GM19351 (cell line): ENCODE measurements at regions not wholly inside any gene's neighbourhood (a gene's known extent, or its start where the extent isn't known, plus 50 kb on each side); places are given as distances from the start of the nearest gene placed in this dataset.

Experiments used
- ATAC-seq: cut with Tn5 transposase; IDR thresholded peaks from one replicate; pipeline ENCODE4 v1.9.1; 2021; ENCODE audit warnings: mild to moderate bottlenecking, moderate library complexity; ENCODE audit not compliant: unreplicated experiment

GRCh38 chr7:81648716-81649115, 121.1 kb downstream of the HGF start:
- ATAC-seq, result no peak

GRCh38 chr7:81645435-81645834, 124.4 kb downstream of the HGF start:
- no peak for ATAC-seq

GRCh38 chr7:81641873-81642272, 128.0 kb downstream of the HGF start:
- ATAC-seq, result no peak

GRCh38 chr7:81638198-81638597, 131.6 kb downstream of the HGF start:
- no peak for ATAC-seq

GRCh38 chr7:81637534-81637933, 132.3 kb downstream of the HGF start:
- ATAC-seq, result no peak

GRCh38 chr7:81632418-81632817, 137.4 kb downstream of the HGF start:
- no peak for ATAC-seq

GRCh38 chr7:81630600-81630999, 139.2 kb downstream of the HGF start:
- no peak for ATAC-seq

GRCh38 chr7:81629702-81630101, 140.1 kb downstream of the HGF start:
- ATAC-seq, result no peak

- ATAC-seq, result no peak
These were observed 140.9 kb downstream of the HGF start for GRCh38 chr7:81628951-81629350.

GRCh38 chr7:81627536-81628287, 142.1 kb downstream of the HGF start:
- ATAC-seq, result no peak

- no peak for ATAC-seq
These were observed 143.8 kb downstream of the HGF start for GRCh38 chr7:81626008-81626407.

GRCh38 chr7:81624650-81625631, 144.9 kb downstream of the HGF start:
- no peak for ATAC-seq

GRCh38 chr7:81624021-81624592, 145.7 kb downstream of the HGF start:
- no peak for ATAC-seq

GRCh38 chr7:81623251-81623855, 146.5 kb downstream of the HGF start:
- no peak for ATAC-seq

- ATAC-seq, result no peak
These were observed 148.0 kb downstream of the HGF start for GRCh38 chr7:81621893-81622292.

GRCh38 chr7:81618396-81619014, 151.3 kb downstream of the HGF start:
- no peak for ATAC-seq

- ATAC-seq, result no peak
These were observed 152.9 kb downstream of the HGF start for GRCh38 chr7:81616951-81617350.

GRCh38 chr7:81611805-81612204, 158.0 kb downstream of the HGF start:
- ATAC-seq, result no peak

- no peak for ATAC-seq
These were observed 158.8 kb downstream of the HGF start for GRCh38 chr7:81611040-81611439.

- no peak for ATAC-seq
These were observed 161.0 kb downstream of the HGF start for GRCh38 chr7:81608748-81609382.
